PFSK-1 (cell line): ENCODE measurements at regions not wholly inside any gene's neighbourhood (a gene's known extent, or its start where the extent isn't known, plus 50 kb on each side); places are given as distances from the start of the nearest gene placed in this dataset.

Experiments used
- FOXP2 ChIP-seq: optimal IDR thresholded peaks from 2 replicates; pipeline ENCODE3; 2011; ENCODE audit warnings: borderline replicate concordance, control low read depth, inconsistent platforms; ENCODE audit not compliant: insufficient read depth; ENCODE audit errors: extremely low read length, extremely low read depth
- POLR2AphosphoS5 ChIP-seq: IDR thresholded peaks from 2 replicates; pipeline ENCODE4 v1.6.1; 2012; ENCODE audit warnings: low read depth, mild to moderate bottlenecking, control low read depth, low read length, moderate library complexity
- SIN3A ChIP-seq: IDR thresholded peaks from 2 replicates; pipeline ENCODE4 v1.6.1; 2012; ENCODE audit warnings: mild to moderate bottlenecking, low read length, moderate library complexity, borderline replicate concordance; ENCODE audit not compliant: insufficient read depth
- TAF1 ChIP-seq: IDR thresholded peaks from 2 replicates; pipeline ENCODE4 v1.6.1; 2012; ENCODE audit warnings: low read length, control low read depth, borderline replicate concordance; ENCODE audit not compliant: insufficient read depth
- TF ChIP-seq, protein P1 (sequence below), 2 experiments: IDR thresholded peaks; 2 replicates each; pipeline versions ENCODE4 v1.6.1 to v1.8.0; 2011 to 2012; ENCODE audit warnings: low read depth in 2 of 2, low read length in 2 of 2, control low read depth in 1 of 2, inconsistent platforms in 1 of 2, mild to moderate bottlenecking in 1 of 2, moderate library complexity in 1 of 2; ENCODE audit not compliant: insufficient read depth in 1 of 2

DNA sequence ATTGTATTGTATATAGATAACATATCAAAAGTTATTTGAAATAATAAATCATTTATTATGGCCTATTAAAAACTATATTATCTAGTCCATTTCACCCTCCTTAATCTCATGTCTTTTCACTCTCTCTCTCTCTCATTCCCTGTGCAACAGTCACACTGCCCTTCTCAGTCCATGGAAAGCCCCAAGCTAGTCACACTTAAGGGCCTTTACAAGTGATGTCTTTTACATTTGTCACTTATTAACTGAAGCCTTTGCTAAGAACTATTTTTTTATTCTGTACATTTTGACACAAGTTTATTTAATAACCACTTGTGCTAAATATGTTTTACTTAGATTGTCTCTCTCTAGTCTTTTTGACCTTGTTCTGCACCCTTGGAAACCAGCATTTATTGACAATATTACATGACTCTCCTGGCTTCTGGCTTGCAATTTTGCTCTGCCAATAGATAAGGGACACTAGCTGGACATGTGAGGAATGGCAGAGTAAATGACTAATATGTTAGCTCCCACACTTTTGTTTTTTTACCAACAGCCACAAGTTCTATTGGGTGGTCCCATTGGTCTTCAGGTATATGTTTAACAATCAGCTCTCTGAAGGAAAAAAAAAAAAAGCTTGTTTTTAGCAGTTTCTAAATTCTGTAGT, 706.8 kb upstream of the POT1 start:
- no peak for TF ChIP-seq SIN3A
- TF ChIP-seq FOXP2, result no peak

- TF ChIP-seq FOXP2 (no peak), SIN3A (no peak), POLR2AphosphoS5 (no peak), TAF1 (no peak)
- TF ChIP-seq, protein P1, sequence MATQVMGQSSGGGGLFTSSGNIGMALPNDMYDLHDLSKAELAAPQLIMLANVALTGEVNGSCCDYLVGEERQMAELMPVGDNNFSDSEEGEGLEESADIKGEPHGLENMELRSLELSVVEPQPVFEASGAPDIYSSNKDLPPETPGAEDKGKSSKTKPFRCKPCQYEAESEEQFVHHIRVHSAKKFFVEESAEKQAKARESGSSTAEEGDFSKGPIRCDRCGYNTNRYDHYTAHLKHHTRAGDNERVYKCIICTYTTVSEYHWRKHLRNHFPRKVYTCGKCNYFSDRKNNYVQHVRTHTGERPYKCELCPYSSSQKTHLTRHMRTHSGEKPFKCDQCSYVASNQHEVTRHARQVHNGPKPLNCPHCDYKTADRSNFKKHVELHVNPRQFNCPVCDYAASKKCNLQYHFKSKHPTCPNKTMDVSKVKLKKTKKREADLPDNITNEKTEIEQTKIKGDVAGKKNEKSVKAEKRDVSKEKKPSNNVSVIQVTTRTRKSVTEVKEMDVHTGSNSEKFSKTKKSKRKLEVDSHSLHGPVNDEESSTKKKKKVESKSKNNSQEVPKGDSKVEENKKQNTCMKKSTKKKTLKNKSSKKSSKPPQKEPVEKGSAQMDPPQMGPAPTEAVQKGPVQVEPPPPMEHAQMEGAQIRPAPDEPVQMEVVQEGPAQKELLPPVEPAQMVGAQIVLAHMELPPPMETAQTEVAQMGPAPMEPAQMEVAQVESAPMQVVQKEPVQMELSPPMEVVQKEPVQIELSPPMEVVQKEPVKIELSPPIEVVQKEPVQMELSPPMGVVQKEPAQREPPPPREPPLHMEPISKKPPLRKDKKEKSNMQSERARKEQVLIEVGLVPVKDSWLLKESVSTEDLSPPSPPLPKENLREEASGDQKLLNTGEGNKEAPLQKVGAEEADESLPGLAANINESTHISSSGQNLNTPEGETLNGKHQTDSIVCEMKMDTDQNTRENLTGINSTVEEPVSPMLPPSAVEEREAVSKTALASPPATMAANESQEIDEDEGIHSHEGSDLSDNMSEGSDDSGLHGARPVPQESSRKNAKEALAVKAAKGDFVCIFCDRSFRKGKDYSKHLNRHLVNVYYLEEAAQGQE (IDR thresholded peaks at IDR 0.05; ENCODE audit: insufficient read depth in 1 of 2, low read depth in 2 of 2, low read length in 2 of 2), result no peak
These were observed 688.9 kb upstream of the POT1 start for GRCh38 chr7:125618516-125618915.

- TF ChIP-seq FOXP2 (no peak), TAF1 (no peak), POLR2AphosphoS5 (no peak), SIN3A (no peak)
- TF ChIP-seq, protein P1 (IDR thresholded peaks at IDR 0.05; ENCODE audit: insufficient read depth in 1 of 2, low read depth in 2 of 2, low read length in 2 of 2), result no peak
These were observed 682.0 kb upstream of the POT1 start for GRCh38 chr7:125611582-125611981.

DNA sequence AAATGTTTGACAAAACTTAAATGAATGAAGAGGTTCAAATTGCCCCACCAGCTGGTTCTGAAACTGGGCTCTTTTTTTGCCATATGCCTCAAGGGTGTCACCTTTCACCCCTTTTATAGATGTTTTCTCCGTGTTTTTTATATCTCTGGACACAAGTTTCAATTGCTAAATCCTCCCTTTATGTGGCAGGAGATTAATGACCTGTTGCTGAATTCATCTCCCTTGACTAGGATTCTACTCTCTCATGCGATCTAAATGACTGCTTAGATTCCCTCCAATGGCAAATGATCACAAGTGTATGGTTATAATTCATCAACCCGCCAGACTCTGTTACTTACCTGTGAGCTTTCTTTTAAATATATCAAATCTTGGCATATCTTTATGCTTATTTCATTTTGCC, 677.0 kb upstream of the POT1 start:
- no peak for TF ChIP-seq FOXP2
- TF ChIP-seq, protein P1 (IDR thresholded peaks at IDR 0.05; ENCODE audit: insufficient read depth in 1 of 2, low read depth in 2 of 2, low read length in 2 of 2), result no peak
- TF ChIP-seq TAF1, result no peak
- TF ChIP-seq SIN3A, result no peak
- TF ChIP-seq POLR2AphosphoS5, result no peak

GRCh38 chr7:125605241-125605640, 675.6 kb upstream of the POT1 start:
- no peak for TF ChIP-seq TAF1
- no peak for TF ChIP-seq FOXP2
- TF ChIP-seq, protein P1 (IDR thresholded peaks at IDR 0.05; ENCODE audit: insufficient read depth in 1 of 2, low read depth in 2 of 2, low read length in 2 of 2), result no peak
- TF ChIP-seq SIN3A, result no peak
- TF ChIP-seq POLR2AphosphoS5, result no peak
